Epithelial cell of proximal tubule (primary cell): ENCODE measurements at regions not wholly inside any gene's neighbourhood (a gene's known extent, or its start where the extent isn't known, plus 50 kb on each side); places are given as distances from the start of the nearest gene placed in this dataset.

Source experiments
- DNase-seq: peaks from one replicate; pipeline ENCODE4 v3.0.0-alpha.2; 2011; ENCODE audit warnings: low read depth
- H3K4me3 ChIP-seq: 2 replicates; pipeline ENCODE4 v1.5.1; 2011; ENCODE audit warnings: low read depth, mild to moderate bottlenecking, low read length
- CTCF ChIP-seq: conservative IDR thresholded peaks from 2 replicates; pipeline ENCODE4 v1.5.1; 2012; ENCODE audit warnings: low read depth, mild to moderate bottlenecking, low read length

- no peak overlapping the region for H3K4me3 ChIP-seq
- no peak for TF ChIP-seq CTCF
- DNase-seq: no peak
These were observed 216.5 kb upstream of the SEMA3C start for GRCh38 chr7:81135324-81135723.

- no peak for TF ChIP-seq CTCF
- H3K4me3 ChIP-seq: no peak overlapping the region
- no peak for DNase-seq
These were observed 209.2 kb upstream of the SEMA3C start for GRCh38 chr7:81128011-81128410.

GRCh38 chr7:81120803-81121202, 202.0 kb upstream of the SEMA3C start:
- H3K4me3 ChIP-seq: no peak overlapping the region
- DNase-seq: no peak
- TF ChIP-seq CTCF: no peak

GRCh38 chr7:81120111-81120510, 201.3 kb upstream of the SEMA3C start:
- no peak overlapping the region for H3K4me3 ChIP-seq
- no peak for TF ChIP-seq CTCF
- no peak for DNase-seq

- no peak for TF ChIP-seq CTCF
- no peak overlapping the region for H3K4me3 ChIP-seq
- DNase-seq: no peak
These were observed 195.8 kb upstream of the SEMA3C start for GRCh38 chr7:81114633-81115032.

- DNase-seq: no peak
- no peak for TF ChIP-seq CTCF
- no peak overlapping the region for H3K4me3 ChIP-seq
These were observed 193.9 kb upstream of the SEMA3C start for GRCh38 chr7:81112731-81113130.

GRCh38 chr7:81111781-81112540, 193.1 kb upstream of the SEMA3C start:
- no peak overlapping the region for H3K4me3 ChIP-seq
- no peak for DNase-seq
- TF ChIP-seq CTCF: no peak
